22Rv1 (cell line): ENCODE measurements at regions not wholly inside any gene's neighbourhood (a gene's known extent, or its start where the extent isn't known, plus 50 kb on each side); places are given as distances from the start of the nearest gene placed in this dataset.

Experiments used
- CTCF ChIP-seq: fragments of 450-650 bp; IDR thresholded peaks from 2 replicates; pipeline ENCODE4 v1.5.1; 2017; ENCODE audit warnings: mild to moderate bottlenecking
- ZFX ChIP-seq: fragments of 450-650 bp; IDR thresholded peaks from 2 replicates; pipeline ENCODE4 v1.6.1; 2017; ENCODE audit warnings: antibody characterized with exemption, borderline replicate concordance

DNA sequence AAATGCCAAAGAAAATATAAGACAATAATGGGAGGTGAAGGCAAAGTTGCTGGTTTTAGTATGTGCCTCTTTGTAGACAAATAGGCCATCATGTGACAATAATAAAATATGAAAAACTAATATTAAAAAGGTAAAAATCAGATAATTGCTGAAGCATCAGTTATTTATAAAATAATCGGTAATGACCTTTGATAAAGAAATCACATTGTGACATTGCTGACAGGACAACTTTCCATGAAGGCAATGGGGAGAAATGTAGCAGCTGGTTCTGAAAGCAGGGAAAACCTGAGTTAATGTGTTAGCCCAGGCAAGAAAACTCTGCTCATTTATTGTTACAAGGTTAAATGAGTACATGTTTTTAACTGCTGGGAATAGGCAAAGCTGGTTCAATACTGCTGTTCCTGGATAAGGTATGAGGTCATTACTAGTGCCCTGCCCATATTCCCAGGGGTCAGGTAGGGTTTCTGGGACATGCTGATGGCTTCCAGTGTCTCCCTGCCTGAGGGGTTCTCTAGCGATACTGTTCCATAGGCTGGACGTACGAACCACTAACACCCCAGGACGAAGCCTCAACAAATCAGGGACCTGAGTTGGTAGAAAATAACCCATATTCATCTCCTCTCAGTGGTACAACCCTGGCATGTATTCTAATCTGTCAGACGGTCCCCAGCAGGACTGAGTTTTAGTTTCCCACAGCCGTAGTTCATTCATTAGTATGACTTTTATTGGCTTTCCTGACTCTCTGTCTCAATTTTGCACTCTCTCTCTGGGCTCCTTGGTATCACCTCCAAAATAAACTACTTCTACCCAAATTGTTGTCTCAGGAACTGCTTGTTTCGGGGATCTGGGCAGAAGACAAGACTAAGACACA is 355.9 kb downstream of the TXNL1 start:
- TF ChIP-seq CTCF (no peak), ZFX (no peak)
